PC-3 (cell line): ENCODE measurements at regions not wholly inside any gene's neighbourhood (a gene's known extent, or its start where the extent isn't known, plus 50 kb on each side); places are given as distances from the start of the nearest gene placed in this dataset.

ENCODE experiments used
- ATAC-seq: fragments of 200-7000 bp; cut with Tn5 transposase; 2 replicates; pipeline ENCODE4 v1.9.1; 2020; ENCODE audit warnings: mild to moderate bottlenecking, moderate library complexity
- BruUV-seq: library from RNA; stranded (reverse); fragments of 400-500 nt; replicated peaks from 2 replicates; lab custom pipeline; 2021; lab: Mats Ljungman, UMichigan
- CTCF ChIA-PET: fragments of 300-600 bp; sonication (Branson Sonifier 250); formaldehyde crosslinking; loops from one replicate; lab custom pipeline; 2022; ENCODE audit warnings: antibody characterized with exemption; lab: Charles Lee
- POLR2A ChIA-PET: fragments of 300-600 bp; sonication (Branson Sonifier 250); formaldehyde crosslinking; loops from one replicate; lab custom pipeline; 2022; ENCODE audit warnings: antibody characterized with exemption; ENCODE audit not compliant: unreplicated experiment; lab: Charles Lee
- DNase-seq: peaks from one replicate; pipeline ENCODE4 v3.0.0-alpha.2; 2015
- H2AFZ ChIP-seq: fragments of 300-600 bp; sonication (generic); 2 replicates; pipeline ENCODE4 v1.6.0; 2016; ENCODE audit warnings: antibody characterized with exemption, low read length
- H3F3A ChIP-seq: fragments of 300-600 bp; sonication (generic); one replicate; pipeline ENCODE4 v1.6.0; 2017; ENCODE audit warnings: antibody characterized with exemption, low read length, control low read depth, mild to moderate bottlenecking; ENCODE audit not compliant: unreplicated experiment
- H3K27ac ChIP-seq: fragments of 300-600 bp; sonication (generic); 2 replicates; pipeline ENCODE4 v1.5.1; 2016; ENCODE audit warnings: mild to moderate bottlenecking, low read length
- H3K27me3 ChIP-seq: fragments of 300-600 bp; sonication (generic); 2 replicates; pipeline ENCODE4 v1.6.1; 2016; ENCODE audit warnings: low read length, mixed read lengths
- H3K36me3 ChIP-seq: fragments of 300-600 bp; sonication (generic); 2 replicates; pipeline ENCODE4 v1.6.1; 2016; ENCODE audit warnings: low read depth, mixed run types, low read length, mixed read lengths
- H3K4me1 ChIP-seq: fragments of 300-600 bp; sonication (generic); 2 replicates; pipeline ENCODE4 v1.5.1; 2016; ENCODE audit warnings: low read length; ENCODE audit not compliant: insufficient read depth
- H3K4me2 ChIP-seq: fragments of 300-600 bp; sonication (generic); 2 replicates; pipeline ENCODE4 v1.6.0; 2016; ENCODE audit warnings: low read length
- H3K4me3 ChIP-seq: fragments of 300-600 bp; sonication (generic); 2 replicates; pipeline ENCODE4 v1.5.1; 2016; ENCODE audit warnings: mild to moderate bottlenecking, low read length, mixed read lengths
- H3K79me2 ChIP-seq: fragments of 300-600 bp; sonication (generic); 2 replicates; pipeline ENCODE4 v1.6.1; 2017; ENCODE audit warnings: low read length, mixed read lengths
- H3K9ac ChIP-seq: fragments of 300-600 bp; sonication (generic); 2 replicates; pipeline ENCODE4 v1.6.0; 2016; ENCODE audit warnings: mild to moderate bottlenecking, low read length
- H3K9me2 ChIP-seq: fragments of 300-600 bp; sonication (generic); replicated peaks from 2 replicates; pipeline ENCODE4 v1.6.1; 2016; ENCODE audit warnings: mixed run types, low read length, mixed read lengths
- H3K9me3 ChIP-seq: fragments of 300-600 bp; sonication (generic); 2 replicates; pipeline ENCODE4 v1.6.1; 2016; ENCODE audit warnings: low read length, mixed read lengths
- H4K20me1 ChIP-seq: fragments of 300-600 bp; sonication (generic); 2 replicates; pipeline ENCODE4 v1.6.1; 2016; ENCODE audit warnings: low read length, mixed read lengths
- EZH2 ChIP-seq: fragments of 300-600 bp; sonication (generic); IDR thresholded peaks from one replicate; pipeline ENCODE4 v1.6.1; 2017; ENCODE audit warnings: antibody characterized with exemption, mild to moderate bottlenecking, low read length; ENCODE audit not compliant: unreplicated experiment
- EZH2phosphoT487 ChIP-seq: fragments of 300-600 bp; sonication (generic); IDR thresholded peaks from 2 replicates; pipeline ENCODE4 v1.6.1; 2018; ENCODE audit warnings: mild to moderate bottlenecking, antibody characterized with exemption, low read length, borderline replicate concordance
- intact Hi-C: fragments of 100-400 bp; cut with micrococcal nuclease; formaldehyde crosslinking; loops from 2 replicates; pipeline ENCODE4 v1.9.0; 2023
- TF ChIP-seq, protein P1 (sequence below): fragments of 300-600 bp; sonication (generic); conservative IDR thresholded peaks from 2 replicates; pipeline ENCODE4 v1.5.1; 2017; ENCODE audit warnings: antibody characterized with exemption, low read depth, mild to moderate bottlenecking, low read length

DNA sequence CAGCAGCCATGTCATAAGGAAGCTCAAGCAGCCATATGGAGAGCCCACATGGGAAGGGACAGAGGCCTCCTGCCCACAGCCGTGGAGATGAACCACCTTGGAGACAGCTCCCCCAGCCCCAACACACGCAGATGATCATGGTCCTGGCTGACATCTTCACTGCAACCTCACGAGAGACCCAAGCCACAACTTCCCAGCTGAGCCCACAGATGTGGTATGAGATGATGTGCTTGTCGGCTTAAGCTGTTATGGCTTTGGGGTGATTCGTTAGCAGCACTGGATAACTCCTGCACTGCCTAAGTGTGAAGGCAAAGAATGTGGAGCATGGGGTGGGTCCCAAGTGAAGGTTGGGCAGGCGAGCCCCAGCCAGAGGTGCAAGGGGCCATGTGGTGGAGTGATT is 163.4 kb downstream of the ERCC6L2 start:
- ATAC-seq, result no peak

DNA sequence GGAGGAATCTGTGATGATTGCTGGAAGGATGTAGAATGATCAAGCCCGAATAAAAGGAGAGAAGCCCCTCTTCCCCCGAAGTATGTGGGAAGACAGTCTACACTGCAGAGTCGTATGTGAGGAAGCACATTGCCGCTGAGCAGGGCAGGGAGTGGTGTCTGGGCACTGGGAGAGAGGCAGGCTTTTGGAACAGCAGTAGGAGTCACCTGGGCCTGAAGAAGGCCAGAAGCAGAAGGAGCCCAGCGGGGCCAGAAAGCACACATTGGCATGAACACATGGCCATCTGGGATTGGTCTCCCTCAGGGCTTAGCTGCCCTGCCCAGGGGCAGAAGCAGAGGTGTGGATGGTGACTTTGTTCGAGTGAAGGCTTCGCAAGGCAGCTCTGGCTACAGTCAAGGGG is 162.8 kb downstream of the ERCC6L2 start:
- no TSS peak for BruUV-seq
- Histone ChIP-seq H2AFZ (no peak overlapping the region), H3K9me2 (no peaks in the 10 kb centered on the region), H3F3A (no peaks in the 10 kb centered on the region), H3K27me3 (no peaks in the 10 kb centered on the region), H3K36me3 (no peaks in the 10 kb centered on the region), H3K4me1 (peaks cover 8% of the 10 kb centered on the region), H3K9me3 (no peaks in the 10 kb centered on the region), H3K27ac (no peak overlapping the region), H4K20me1 (no peaks in the 10 kb centered on the region), H3K9ac (no peak overlapping the region), H3K4me3 (no peak overlapping the region), H3K4me2 (no peak overlapping the region), H3K79me2 (no peaks in the 10 kb centered on the region)
- intact Hi-C loops, result no loop called here
- TF ChIP-seq, protein P1, sequence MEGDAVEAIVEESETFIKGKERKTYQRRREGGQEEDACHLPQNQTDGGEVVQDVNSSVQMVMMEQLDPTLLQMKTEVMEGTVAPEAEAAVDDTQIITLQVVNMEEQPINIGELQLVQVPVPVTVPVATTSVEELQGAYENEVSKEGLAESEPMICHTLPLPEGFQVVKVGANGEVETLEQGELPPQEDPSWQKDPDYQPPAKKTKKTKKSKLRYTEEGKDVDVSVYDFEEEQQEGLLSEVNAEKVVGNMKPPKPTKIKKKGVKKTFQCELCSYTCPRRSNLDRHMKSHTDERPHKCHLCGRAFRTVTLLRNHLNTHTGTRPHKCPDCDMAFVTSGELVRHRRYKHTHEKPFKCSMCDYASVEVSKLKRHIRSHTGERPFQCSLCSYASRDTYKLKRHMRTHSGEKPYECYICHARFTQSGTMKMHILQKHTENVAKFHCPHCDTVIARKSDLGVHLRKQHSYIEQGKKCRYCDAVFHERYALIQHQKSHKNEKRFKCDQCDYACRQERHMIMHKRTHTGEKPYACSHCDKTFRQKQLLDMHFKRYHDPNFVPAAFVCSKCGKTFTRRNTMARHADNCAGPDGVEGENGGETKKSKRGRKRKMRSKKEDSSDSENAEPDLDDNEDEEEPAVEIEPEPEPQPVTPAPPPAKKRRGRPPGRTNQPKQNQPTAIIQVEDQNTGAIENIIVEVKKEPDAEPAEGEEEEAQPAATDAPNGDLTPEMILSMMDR, result no peak
- TF ChIP-seq EZH2phosphoT487 (no peak), EZH2 (no peak)
- ChIA-PET CTCF (no interaction called here), POLR2A (no interaction called here)
- ATAC-seq (no peak), DNase-seq (no peak)

More for the DNA sequence above, 163.4 kb downstream of the ERCC6L2 start:
- H3K36me3 ChIP-seq, result no peaks in the 10 kb centered on the region
- no peak overlapping the region for H3K4me2 ChIP-seq
- BruUV-seq, result no TSS peak
- H2AFZ ChIP-seq, result no peak overlapping the region
- no peak overlapping the region for H3K27ac ChIP-seq
- no peak for TF ChIP-seq EZH2
- TF ChIP-seq EZH2phosphoT487, result no peak
- TF ChIP-seq, protein P1, result no peak
- no peaks in the 10 kb centered on the region for H3K27me3 ChIP-seq
- H3K9me2 ChIP-seq, result no peaks in the 10 kb centered on the region
- intact Hi-C loops, result no loop called here
- no peaks in the 10 kb centered on the region for H4K20me1 ChIP-seq
- ChIA-PET POLR2A (no interaction called here), CTCF (no interaction called here)
- H3K9me3 ChIP-seq, result no peaks in the 10 kb centered on the region
- no peaks in the 10 kb centered on the region for H3K79me2 ChIP-seq
- H3K4me1 ChIP-seq, result peaks cover 8% of the 10 kb centered on the region
- H3F3A ChIP-seq, result no peaks in the 10 kb centered on the region
- DNase-seq, result no peak
- no peak overlapping the region for H3K4me3 ChIP-seq
- no peak overlapping the region for H3K9ac ChIP-seq

DNA sequence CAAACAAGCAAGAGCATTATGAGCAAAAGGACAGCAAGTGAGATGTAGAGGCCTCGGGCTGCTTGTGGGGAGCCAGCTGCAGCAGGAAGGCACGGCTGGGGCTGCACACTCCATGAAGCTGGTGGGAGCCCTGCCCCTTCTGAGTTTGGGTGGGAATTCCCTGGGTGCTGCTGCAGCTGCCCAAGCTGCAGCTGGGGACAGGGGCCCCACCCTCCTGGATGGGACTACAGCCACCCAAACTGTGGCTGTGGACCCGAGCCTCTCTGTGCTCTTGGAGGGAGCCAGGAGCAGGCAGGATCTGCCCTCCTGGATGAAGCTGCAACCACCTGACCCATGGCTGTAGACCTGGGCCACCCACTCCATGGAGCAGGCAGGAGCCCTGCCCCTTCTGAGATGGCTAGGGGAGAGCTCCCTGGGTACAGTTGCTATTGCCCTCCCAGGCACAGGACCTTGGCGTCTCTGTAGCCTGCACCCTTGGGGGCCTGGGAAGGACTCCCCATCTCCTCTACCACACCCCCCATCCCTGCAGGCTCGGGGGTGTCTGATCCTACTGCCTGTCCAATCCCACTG is 159.1 kb downstream of the ERCC6L2 start:
- Histone ChIP-seq H3K4me1 (peaks cover 14% of the 10 kb centered on the region), H4K20me1 (peaks cover 4% of the 10 kb centered on the region; the same call in 1 of the 2 replicates), H3K4me3 (no peak overlapping the region), H3K27me3 (no peaks in the 10 kb centered on the region), H3K27ac (no peak overlapping the region), H3K9me2 (no peaks in the 10 kb centered on the region), H2AFZ (no peak overlapping the region), H3F3A (no peaks in the 10 kb centered on the region), H3K9ac (no peak overlapping the region), H3K4me2 (no peak overlapping the region), H3K79me2 (no peaks in the 10 kb centered on the region), H3K36me3 (no peaks in the 10 kb centered on the region), H3K9me3 (no peaks in the 10 kb centered on the region)
- ATAC-seq (no peak), DNase-seq (no peak)
- TF ChIP-seq, protein P1, result no peak
- TF ChIP-seq EZH2phosphoT487 (no peak), EZH2 (no peak)
- ChIA-PET CTCF (no interaction called here), POLR2A (no interaction called here)
- intact Hi-C loops, result no loop called here
- no TSS peak for BruUV-seq
